BLaER1 (cell line): ENCODE measurements at regions not wholly inside any gene's neighbourhood (a gene's known extent, or its start where the extent isn't known, plus 50 kb on each side); places are given as distances from the start of the nearest gene placed in this dataset.

Source experiments
- H3K27ac ChIP-seq: shearing (Covaris generic); formaldehyde crosslinking; 2 replicates; pipeline ENCODE4 v1.8.1; 2022
- H3K27me3 ChIP-seq: shearing (Covaris generic); formaldehyde crosslinking; 2 replicates; pipeline ENCODE4 v1.8.1; 2022
- H3K36me3 ChIP-seq: shearing (Covaris generic); formaldehyde crosslinking; 2 replicates; pipeline ENCODE4 v1.8.1; 2022
- H3K4me1 ChIP-seq: shearing (Covaris generic); formaldehyde crosslinking; 2 replicates; pipeline ENCODE4 v1.8.1; 2022
- H3K4me2 ChIP-seq: shearing (Covaris generic); formaldehyde crosslinking; 2 replicates; pipeline ENCODE4 v1.8.1; 2022
- H3K4me3 ChIP-seq: shearing (Covaris generic); formaldehyde crosslinking; 2 replicates; pipeline ENCODE4 v1.8.1; 2022
- H3K9ac ChIP-seq: shearing (Covaris generic); formaldehyde crosslinking; 2 replicates; pipeline ENCODE4 v1.8.1; 2022
- H3K9me3 ChIP-seq: shearing (Covaris generic); formaldehyde crosslinking; 2 replicates; pipeline ENCODE4 v1.8.1; 2022
- H4K20me1 ChIP-seq: shearing (Covaris generic); formaldehyde crosslinking; 2 replicates; pipeline ENCODE4 v1.8.1; 2022
- Cebpa-rat ChIP-seq: shearing (Covaris generic); IDR thresholded peaks from 2 replicates; pipeline ENCODE4 v1.8.1; 2022

GRCh38 chr6:87900160-87900698 lies 147.4 kb upstream of the SPACA1 start:
- H3K9me3 ChIP-seq = no peaks in the 10 kb centered on the region
- no peak overlapping the region for H3K9ac ChIP-seq
- TF ChIP-seq Cebpa-rat = no peak
- no peaks in the 10 kb centered on the region for H4K20me1 ChIP-seq
- no peak overlapping the region for H3K4me3 ChIP-seq
- no peak overlapping the region for H3K27ac ChIP-seq
- H3K4me1 ChIP-seq = peaks cover 6% of the 10 kb centered on the region; the same call in 1 of the 2 replicates
- no peaks in the 10 kb centered on the region for H3K27me3 ChIP-seq
- no peaks in the 10 kb centered on the region for H3K36me3 ChIP-seq
- no peak overlapping the region for H3K4me2 ChIP-seq

GRCh38 chr6:87899499-87900147 lies 148.0 kb upstream of the SPACA1 start:
- Histone ChIP-seq H3K36me3 (no peaks in the 10 kb centered on the region), H3K9ac (no peak overlapping the region), H3K4me2 (no peak overlapping the region), H3K4me1 (no peaks in the 10 kb centered on the region; the same call in 1 of the 2 replicates), H3K27ac (no peak overlapping the region), H3K4me3 (no peak overlapping the region), H3K9me3 (no peaks in the 10 kb centered on the region), H3K27me3 (no peaks in the 10 kb centered on the region), H4K20me1 (no peaks in the 10 kb centered on the region)
- TF ChIP-seq Cebpa-rat = no peak

GRCh38 chr6:87897663-87898062 lies 150.0 kb upstream of the SPACA1 start:
- H3K9ac ChIP-seq = no peak overlapping the region
- H4K20me1 ChIP-seq = no peaks in the 10 kb centered on the region
- no peaks in the 10 kb centered on the region for H3K27me3 ChIP-seq
- no peak overlapping the region for H3K4me2 ChIP-seq
- H3K4me1 ChIP-seq = no peaks in the 10 kb centered on the region
- no peak overlapping the region for H3K27ac ChIP-seq
- no peaks in the 10 kb centered on the region for H3K36me3 ChIP-seq
- TF ChIP-seq Cebpa-rat = no peak
- H3K9me3 ChIP-seq = no peaks in the 10 kb centered on the region
- no peak overlapping the region for H3K4me3 ChIP-seq

GRCh38 chr6:87897013-87897412 lies 150.6 kb upstream of the SPACA1 start:
- no peaks in the 10 kb centered on the region for H3K36me3 ChIP-seq
- H3K27me3 ChIP-seq = no peaks in the 10 kb centered on the region
- H3K4me2 ChIP-seq = no peak overlapping the region
- H3K9ac ChIP-seq = no peak overlapping the region
- TF ChIP-seq Cebpa-rat = no peak
- no peaks in the 10 kb centered on the region for H4K20me1 ChIP-seq
- no peak overlapping the region for H3K4me3 ChIP-seq
- H3K4me1 ChIP-seq = no peaks in the 10 kb centered on the region
- H3K27ac ChIP-seq = no peak overlapping the region
- no peaks in the 10 kb centered on the region for H3K9me3 ChIP-seq

GRCh38 chr6:87887266-87887665 lies 160.4 kb upstream of the SPACA1 start:
- Histone ChIP-seq H3K9me3 (0 out of 2 replicates have a peak, but pooled peaks cover under 1% of the 10 kb centered on the region), H3K4me2 (no peak overlapping the region), H3K27me3 (no peaks in the 10 kb centered on the region), H3K4me3 (no peak overlapping the region), H3K4me1 (no peaks in the 10 kb centered on the region; the same call in 1 of the 2 replicates), H3K27ac (no peak overlapping the region), H3K9ac (no peak overlapping the region), H4K20me1 (no peaks in the 10 kb centered on the region), H3K36me3 (no peaks in the 10 kb centered on the region)
- TF ChIP-seq Cebpa-rat = no peak

GRCh38 chr6:87884203-87884602 lies 163.4 kb upstream of the SPACA1 start:
- peaks cover 20% of the 10 kb centered on the region; the same call in 1 of the 2 replicates for H3K4me1 ChIP-seq
- peaks cover 4% of the 10 kb centered on the region; the same call in 1 of the 2 replicates for H3K9me3 ChIP-seq
- no peaks in the 10 kb centered on the region for H3K27me3 ChIP-seq
- no peak for TF ChIP-seq Cebpa-rat
- no peak overlapping the region for H3K4me3 ChIP-seq
- H3K9ac ChIP-seq = no peak overlapping the region
- H3K4me2 ChIP-seq = no peak overlapping the region
- no peaks in the 10 kb centered on the region for H4K20me1 ChIP-seq
- no peaks in the 10 kb centered on the region for H3K36me3 ChIP-seq
- H3K27ac ChIP-seq = no peak overlapping the region

GRCh38 chr6:87881342-87881895 lies 166.2 kb upstream of the SPACA1 start:
- Histone ChIP-seq H3K4me3 (no peak overlapping the region), H3K36me3 (no peaks in the 10 kb centered on the region), H3K9ac (no peak overlapping the region), H4K20me1 (no peaks in the 10 kb centered on the region), H3K27me3 (no peaks in the 10 kb centered on the region), H3K4me1 (peaks cover 20% of the 10 kb centered on the region; the same call in 1 of the 2 replicates), H3K4me2 (peak overlapping the region; percentile 39; the same call in 1 of the 2 replicates), H3K9me3 (peaks cover 4% of the 10 kb centered on the region; the same call in 1 of the 2 replicates), H3K27ac (no peak overlapping the region)
- no peak for TF ChIP-seq Cebpa-rat

GRCh38 chr6:87879132-87879861 lies 168.3 kb upstream of the SPACA1 start:
- no peak overlapping the region for H3K9ac ChIP-seq
- no peaks in the 10 kb centered on the region for H3K36me3 ChIP-seq
- H3K4me3 ChIP-seq = no peak overlapping the region

GRCh38 chr6:87875781-87876180 lies 171.9 kb upstream of the SPACA1 start:
- Histone ChIP-seq H3K4me3 (no peak overlapping the region), H3K36me3 (no peaks in the 10 kb centered on the region), H3K27me3 (no peaks in the 10 kb centered on the region), H3K4me2 (no peak overlapping the region), H4K20me1 (no peaks in the 10 kb centered on the region), H3K9me3 (no peaks in the 10 kb centered on the region), H3K27ac (no peak overlapping the region), H3K4me1 (peaks cover 5% of the 10 kb centered on the region; the same call in 1 of the 2 replicates), H3K9ac (no peak overlapping the region)
- TF ChIP-seq Cebpa-rat = no peak

More at GRCh38 chr6:87879132-87879861, 168.3 kb upstream of the SPACA1 start:
- H3K4me2 ChIP-seq = no peak overlapping the region
- H3K9me3 ChIP-seq = peaks cover 4% of the 10 kb centered on the region; the same call in 1 of the 2 replicates
- no peak for TF ChIP-seq Cebpa-rat
- no peak overlapping the region for H3K27ac ChIP-seq
- H3K27me3 ChIP-seq = no peaks in the 10 kb centered on the region
- H4K20me1 ChIP-seq = no peaks in the 10 kb centered on the region
- peaks cover 20% of the 10 kb centered on the region; the same call in 1 of the 2 replicates for H3K4me1 ChIP-seq

- Histone ChIP-seq H3K4me2 (no peak overlapping the region), H3K9ac (no peak overlapping the region), H3K36me3 (no peaks in the 10 kb centered on the region), H4K20me1 (no peaks in the 10 kb centered on the region), H3K27ac (no peak overlapping the region), H3K27me3 (no peaks in the 10 kb centered on the region), H3K4me1 (no peaks in the 10 kb centered on the region), H3K9me3 (no peaks in the 10 kb centered on the region), H3K4me3 (no peak overlapping the region)
- no peak for TF ChIP-seq Cebpa-rat
Observed at GRCh38 chr6:87873556-87873955, 171.5 kb upstream of the AKIRIN2 start.
